Neural crest cell (in vitro differentiated cells): ENCODE measurements at regions not wholly inside any gene's neighbourhood (a gene's known extent, or its start where the extent isn't known, plus 50 kb on each side); places are given as distances from the start of the nearest gene placed in this dataset.

Experiments used
- DNase-seq: peaks from one replicate; pipeline ENCODE4 v3.0.0; 2021; ENCODE audit warnings: low read depth, mixed read lengths, low spot score
- H3K27ac Mint-ChIP-seq: one replicate; pipeline ENCODE4 v1.8.0; 2021; ENCODE audit warnings: mild to moderate bottlenecking, mixed read lengths; ENCODE audit not compliant: unreplicated experiment
- H3K27me3 Mint-ChIP-seq: 2 replicates; pipeline ENCODE4 v1.8.0; 2021; ENCODE audit warnings: low read depth, mild to moderate bottlenecking, mixed read lengths
- H3K36me3 Mint-ChIP-seq: 2 replicates; pipeline ENCODE4 v1.8.0; 2021; ENCODE audit warnings: low read depth, mild to moderate bottlenecking, mixed read lengths
- H3K4me1 Mint-ChIP-seq: 2 replicates; pipeline ENCODE4 v1.8.0; 2021; ENCODE audit warnings: mixed read lengths
- H3K4me3 Mint-ChIP-seq: one replicate; pipeline ENCODE4 v1.8.0; 2021; ENCODE audit warnings: mild to moderate bottlenecking, mixed read lengths
- H3K9me3 Mint-ChIP-seq: 2 replicates; pipeline ENCODE4 v1.8.0; 2021; ENCODE audit warnings: mixed read lengths
- CTCF ChIP-seq: fragments of 200-600 bp; sonication (generic); conservative IDR thresholded peaks from 2 replicates; pipeline ENCODE4 v1.5.0; 2021; ENCODE audit warnings: antibody characterized with exemption, mild to moderate bottlenecking

- no peak overlapping the region for H3K4me3 Mint-ChIP-seq
- DNase-seq: no peak
- TF ChIP-seq CTCF: no peak
- no peak overlapping the region for H3K27ac Mint-ChIP-seq
- H3K9me3 Mint-ChIP-seq: peaks cover 3% of the 10 kb centered on the region
- no peaks in the 10 kb centered on the region for H3K36me3 Mint-ChIP-seq
- H3K4me1 Mint-ChIP-seq: peaks cover 6% of the 10 kb centered on the region
- no peaks in the 10 kb centered on the region for H3K27me3 Mint-ChIP-seq
These were observed 1518.9 kb upstream of the B3GALT2 start for GRCh38 chr1:194705123-194705854.

- H3K9me3 Mint-ChIP-seq: no peaks in the 10 kb centered on the region
- DNase-seq: no peak
- no peak overlapping the region for H3K27ac Mint-ChIP-seq
- H3K4me1 Mint-ChIP-seq: no peaks in the 10 kb centered on the region
- no peak for TF ChIP-seq CTCF
- H3K4me3 Mint-ChIP-seq: no peak overlapping the region
- no peaks in the 10 kb centered on the region for H3K36me3 Mint-ChIP-seq
- H3K27me3 Mint-ChIP-seq: no peaks in the 10 kb centered on the region
These were observed 1512.5 kb upstream of the B3GALT2 start for GRCh38 chr1:194698908-194699318.

GRCh38 chr1:194693244-194693643, 1506.8 kb upstream of the B3GALT2 start:
- H3K27me3 Mint-ChIP-seq: no peaks in the 10 kb centered on the region
- TF ChIP-seq CTCF: no peak
- H3K4me3 Mint-ChIP-seq: no peak overlapping the region
- no peak for DNase-seq
- H3K36me3 Mint-ChIP-seq: no peaks in the 10 kb centered on the region
- H3K27ac Mint-ChIP-seq: no peak overlapping the region
- no peaks in the 10 kb centered on the region for H3K4me1 Mint-ChIP-seq
- no peaks in the 10 kb centered on the region for H3K9me3 Mint-ChIP-seq

GRCh38 chr1:194684636-194685035, 1498.2 kb upstream of the B3GALT2 start:
- H3K27me3 Mint-ChIP-seq: no peaks in the 10 kb centered on the region
- no peaks in the 10 kb centered on the region for H3K36me3 Mint-ChIP-seq
- H3K9me3 Mint-ChIP-seq: peaks cover 5% of the 10 kb centered on the region
- H3K4me1 Mint-ChIP-seq: no peaks in the 10 kb centered on the region
- DNase-seq: no peak
- H3K4me3 Mint-ChIP-seq: no peak overlapping the region
- no peak overlapping the region for H3K27ac Mint-ChIP-seq
- TF ChIP-seq CTCF: no peak

- no peak overlapping the region for H3K4me3 Mint-ChIP-seq
- H3K4me1 Mint-ChIP-seq: no peaks in the 10 kb centered on the region
- no peak for DNase-seq
- no peaks in the 10 kb centered on the region for H3K27me3 Mint-ChIP-seq
- H3K36me3 Mint-ChIP-seq: no peaks in the 10 kb centered on the region
- no peak for TF ChIP-seq CTCF
- H3K27ac Mint-ChIP-seq: no peak overlapping the region
- H3K9me3 Mint-ChIP-seq: no peaks in the 10 kb centered on the region
These were observed 1471.7 kb upstream of the B3GALT2 start for GRCh38 chr1:194658090-194658439.

GRCh38 chr1:194654956-194655355, 1468.5 kb upstream of the B3GALT2 start:
- DNase-seq: no peak
- H3K9me3 Mint-ChIP-seq: no peaks in the 10 kb centered on the region
- no peak for TF ChIP-seq CTCF
- no peak overlapping the region for H3K27ac Mint-ChIP-seq
- H3K27me3 Mint-ChIP-seq: no peaks in the 10 kb centered on the region
- H3K4me1 Mint-ChIP-seq: no peaks in the 10 kb centered on the region
- H3K36me3 Mint-ChIP-seq: no peaks in the 10 kb centered on the region
- no peak overlapping the region for H3K4me3 Mint-ChIP-seq
